NB4 (cell line): ENCODE measurements at regions not wholly inside any gene's neighbourhood (a gene's known extent, or its start where the extent isn't known, plus 50 kb on each side); places are given as distances from the start of the nearest gene placed in this dataset.
"Not testable (repeated sequence)": the region's sequence is repeated elsewhere in the genome, so short reads cannot be mapped to it uniquely, and the experiment has no call there.

Experiments used
- DNase-seq: peaks from one replicate; pipeline ENCODE4 v3.0.0; 2010; ENCODE audit warnings: low read depth
- H3K4me3 ChIP-seq: one replicate; pipeline ENCODE4 v1.5.1; 2011; ENCODE audit warnings: mild to moderate bottlenecking, low read depth, low read length, moderate library complexity
- MYC ChIP-seq: IDR thresholded peaks from 2 replicates; pipeline ENCODE4 v1.6.1; 2011; ENCODE audit warnings: low read depth, low read length
- POLR2A ChIP-seq: IDR thresholded peaks from 2 replicates; pipeline ENCODE4 v1.6.1; 2011; ENCODE audit warnings: mild to moderate bottlenecking; ENCODE audit not compliant: insufficient read length; ENCODE audit errors: extremely low read depth
- TF ChIP-seq, protein P1 (sequence below): IDR thresholded peaks from one replicate; pipeline ENCODE4 v1.5.1; 2012; ENCODE audit warnings: low read depth, low read length
- TF ChIP-seq, protein P2 (sequence below): IDR thresholded peaks from 2 replicates; pipeline ENCODE4 v1.6.1; 2011; ENCODE audit warnings: low read depth, low read length

DNA sequence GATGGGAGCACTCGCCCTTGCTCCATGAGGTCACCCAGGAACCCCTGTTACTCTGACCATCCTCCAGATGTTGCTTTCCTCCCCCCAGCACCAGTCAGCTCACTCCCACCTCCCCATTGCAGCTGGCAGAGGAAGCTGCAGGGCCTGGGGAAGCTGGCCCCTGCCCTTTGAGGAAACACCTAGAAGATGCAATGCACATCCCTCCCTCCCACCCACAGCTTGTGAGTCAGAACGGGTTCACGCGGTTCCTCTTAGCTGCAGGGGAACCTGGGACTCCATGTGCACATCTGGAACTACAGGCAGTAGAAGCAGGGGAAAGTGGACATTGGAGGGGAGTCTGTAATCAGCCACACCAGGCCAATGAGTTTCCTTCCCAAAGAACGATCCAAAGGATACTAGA, 96.9 kb downstream of the KATNIP start:
- TF ChIP-seq MYC = 0 out of 2 replicates have a peak, but pooled peaks have one; percentile 10
- TF ChIP-seq, protein P1, sequence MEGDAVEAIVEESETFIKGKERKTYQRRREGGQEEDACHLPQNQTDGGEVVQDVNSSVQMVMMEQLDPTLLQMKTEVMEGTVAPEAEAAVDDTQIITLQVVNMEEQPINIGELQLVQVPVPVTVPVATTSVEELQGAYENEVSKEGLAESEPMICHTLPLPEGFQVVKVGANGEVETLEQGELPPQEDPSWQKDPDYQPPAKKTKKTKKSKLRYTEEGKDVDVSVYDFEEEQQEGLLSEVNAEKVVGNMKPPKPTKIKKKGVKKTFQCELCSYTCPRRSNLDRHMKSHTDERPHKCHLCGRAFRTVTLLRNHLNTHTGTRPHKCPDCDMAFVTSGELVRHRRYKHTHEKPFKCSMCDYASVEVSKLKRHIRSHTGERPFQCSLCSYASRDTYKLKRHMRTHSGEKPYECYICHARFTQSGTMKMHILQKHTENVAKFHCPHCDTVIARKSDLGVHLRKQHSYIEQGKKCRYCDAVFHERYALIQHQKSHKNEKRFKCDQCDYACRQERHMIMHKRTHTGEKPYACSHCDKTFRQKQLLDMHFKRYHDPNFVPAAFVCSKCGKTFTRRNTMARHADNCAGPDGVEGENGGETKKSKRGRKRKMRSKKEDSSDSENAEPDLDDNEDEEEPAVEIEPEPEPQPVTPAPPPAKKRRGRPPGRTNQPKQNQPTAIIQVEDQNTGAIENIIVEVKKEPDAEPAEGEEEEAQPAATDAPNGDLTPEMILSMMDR = no peak
- no peak overlapping the region for H3K4me3 ChIP-seq
- peak; percentile 75 for DNase-seq

DNA sequence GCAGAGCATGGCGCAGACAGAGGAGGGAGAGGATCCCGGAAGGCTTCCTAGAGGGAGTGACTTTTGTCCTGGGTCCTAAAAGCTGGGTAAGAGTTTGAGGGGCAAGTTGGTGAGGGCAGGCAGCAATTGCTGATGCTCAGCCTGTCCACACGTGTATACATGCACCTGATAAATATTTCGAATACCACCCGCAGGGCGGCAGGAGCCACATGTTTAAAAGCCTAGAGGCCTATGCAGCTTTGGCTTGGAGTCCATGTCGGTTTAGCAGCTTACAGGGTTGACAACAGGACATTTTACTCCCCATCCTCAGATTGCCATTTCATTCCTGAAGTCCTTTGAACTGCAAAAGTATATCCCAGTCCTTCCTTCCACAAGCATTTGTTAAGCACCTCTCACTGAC, 99.1 kb downstream of the KATNIP start:
- no peak for DNase-seq
- TF ChIP-seq, protein P1 = no peak
- TF ChIP-seq POLR2A = no peak
- TF ChIP-seq, protein P2, sequence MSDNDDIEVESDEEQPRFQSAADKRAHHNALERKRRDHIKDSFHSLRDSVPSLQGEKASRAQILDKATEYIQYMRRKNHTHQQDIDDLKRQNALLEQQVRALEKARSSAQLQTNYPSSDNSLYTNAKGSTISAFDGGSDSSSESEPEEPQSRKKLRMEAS = no peak
- no peak for TF ChIP-seq MYC
- no peak overlapping the region for H3K4me3 ChIP-seq

DNA sequence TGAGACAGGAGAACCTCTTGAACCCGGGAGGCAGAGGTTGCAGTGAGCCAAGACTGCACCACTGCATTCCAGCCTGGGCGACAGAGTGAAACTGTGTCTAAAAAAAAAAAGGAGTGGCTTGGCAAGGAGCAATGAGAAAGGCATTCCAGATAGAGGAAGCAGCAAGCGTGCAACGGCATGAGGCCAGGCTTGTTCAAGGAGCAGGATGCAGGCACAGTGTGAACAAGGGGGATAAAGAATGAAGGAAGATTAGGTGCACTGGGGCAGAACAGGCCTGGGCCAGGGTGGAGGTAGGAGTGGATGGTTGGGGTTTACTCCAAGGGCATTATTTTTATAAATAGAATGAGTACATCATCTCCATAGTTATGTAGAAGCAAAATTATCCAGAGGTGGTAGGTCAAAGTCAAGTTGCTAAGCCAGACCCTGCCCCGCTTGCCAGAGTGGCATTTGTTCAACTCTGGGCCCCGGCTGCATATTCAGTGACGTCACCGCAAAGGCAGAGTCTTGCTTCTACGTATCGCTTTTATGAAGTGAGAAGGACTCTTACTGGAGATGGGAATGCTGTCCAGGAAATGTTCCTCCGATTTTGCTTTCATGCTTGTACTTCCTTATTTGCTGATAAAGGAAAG, 100.2 kb downstream of the KATNIP start:
- H3K4me3 ChIP-seq = no peak overlapping the region
- DNase-seq = no peak
- TF ChIP-seq MYC (no peak), POLR2A (no peak)
- TF ChIP-seq, protein P2 = no peak
- TF ChIP-seq, protein P1 = no peak

DNA sequence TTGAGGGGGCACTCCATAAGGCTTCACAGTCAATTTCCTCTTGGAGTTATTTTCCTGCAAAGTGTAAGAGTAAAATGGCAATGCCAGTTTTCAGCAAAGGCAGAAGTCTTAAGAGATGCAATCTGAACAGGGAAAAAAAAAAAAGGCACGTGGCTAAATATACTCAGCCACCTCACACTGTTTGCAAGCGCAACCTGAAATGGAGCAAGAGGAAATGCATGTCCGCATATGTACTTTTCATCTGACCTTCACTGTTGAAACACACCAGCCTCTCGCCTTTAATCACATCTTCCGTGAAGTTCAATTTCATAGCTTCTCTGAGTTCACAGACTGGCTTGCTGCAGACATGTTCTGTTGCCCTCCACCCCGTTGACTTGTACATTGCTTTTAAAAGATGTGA, 101.4 kb downstream of the KATNIP start:
- H3K4me3 ChIP-seq = no peak overlapping the region
- TF ChIP-seq POLR2A = no peak
- no peak for DNase-seq

DNA sequence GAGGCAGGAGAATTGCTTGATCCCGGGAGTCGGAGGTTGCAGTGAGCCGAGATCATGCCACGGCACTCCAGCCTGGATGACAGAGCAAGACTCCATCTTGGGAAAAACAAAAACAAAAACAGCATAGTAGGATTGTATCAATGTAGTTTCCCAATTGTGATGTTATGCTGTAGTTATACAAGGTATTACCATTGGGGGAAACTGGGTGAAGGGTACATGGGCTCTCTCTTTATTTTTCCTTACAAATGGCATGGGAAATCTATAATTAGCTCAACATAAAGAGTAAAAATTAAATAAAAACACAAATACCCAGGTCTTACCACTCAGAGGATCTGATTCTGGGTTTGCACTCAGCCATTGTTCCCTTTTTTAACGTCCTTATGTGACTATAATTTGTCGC, 107.9 kb downstream of the KATNIP start:
- no peak for DNase-seq
- TF ChIP-seq MYC = no peak
- TF ChIP-seq, protein P2 = no peak
- TF ChIP-seq, protein P1 = no peak
- TF ChIP-seq POLR2A = no peak
- no peak overlapping the region for H3K4me3 ChIP-seq

DNA sequence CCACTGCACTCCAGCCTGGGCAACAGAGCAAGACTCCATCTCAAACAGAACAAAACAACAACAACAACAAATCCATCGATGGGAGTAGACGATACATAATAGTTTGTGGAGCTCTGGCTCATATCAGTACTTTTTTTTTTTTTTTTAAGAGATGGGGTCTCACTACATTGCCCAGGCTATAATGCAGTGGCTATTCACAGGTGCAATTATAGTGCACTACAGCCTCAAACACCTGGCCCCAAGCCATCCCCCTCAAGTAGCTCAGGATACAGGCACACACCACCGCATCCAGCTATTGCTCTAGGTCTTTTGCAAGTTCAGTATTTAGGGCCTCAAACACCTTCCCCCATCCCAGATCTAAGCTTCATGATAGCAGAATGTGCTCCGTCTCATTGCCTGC, 110.6 kb downstream of the KATNIP start:
- no peak overlapping the region for H3K4me3 ChIP-seq
- TF ChIP-seq, protein P1 = no peak
- TF ChIP-seq MYC (no peak), POLR2A (no peak)
- TF ChIP-seq, protein P2 = no peak
- no peak for DNase-seq

DNA sequence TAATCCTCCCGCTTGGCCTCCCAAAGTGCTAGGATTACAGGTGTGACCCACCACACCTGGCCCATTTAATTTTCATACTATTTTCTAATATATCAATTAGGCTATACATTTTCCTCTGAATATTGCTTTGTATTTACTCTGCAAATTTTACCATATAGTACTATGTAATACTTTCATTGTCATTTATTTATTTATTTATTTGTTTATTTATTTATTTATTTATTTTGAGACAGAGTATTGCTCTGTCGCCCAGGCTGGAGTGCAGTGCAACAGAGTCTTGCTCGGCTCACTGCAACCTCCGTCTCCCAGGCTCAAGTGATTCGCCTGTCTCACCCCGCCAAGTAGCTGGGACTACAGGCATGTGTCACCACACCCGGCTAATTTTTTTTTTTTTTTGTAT, 113.3 kb downstream of the KATNIP start:
- not testable (repeated sequence) for DNase-seq

More for the DNA sequence above, 113.3 kb downstream of the KATNIP start:
- H3K4me3 ChIP-seq = not testable (repeated sequence)
